Bronchial epithelial cell (primary cell): ENCODE measurements at regions not wholly inside any gene's neighbourhood (a gene's known extent, or its start where the extent isn't known, plus 50 kb on each side); places are given as distances from the start of the nearest gene placed in this dataset.

Experiments used
- DNase-seq: peaks from one replicate; pipeline ENCODE4 v3.0.0-alpha.2; 2010; ENCODE audit warnings: low read depth
- FAIRE-seq: peaks from 2 replicates; lab custom pipeline; 2011; peaks lifted over from hg19 to GRCh38; lab: Jason Lieb, UNC
- H3K27me3 ChIP-seq: 2 replicates; pipeline ENCODE4 v1.5.1; 2011; ENCODE audit warnings: low read length; ENCODE audit not compliant: control insufficient read depth, insufficient read depth
- H3K36me3 ChIP-seq: 2 replicates; pipeline ENCODE4 v1.5.1; 2011; ENCODE audit warnings: low read length; ENCODE audit not compliant: control insufficient read depth, insufficient read depth
- H3K4me3 ChIP-seq: 2 replicates; pipeline ENCODE4 v1.5.1; 2011; ENCODE audit warnings: mild to moderate bottlenecking, low read depth, low read length, control low read depth
- CTCF ChIP-seq: IDR thresholded peaks from 2 replicates; pipeline ENCODE4 v1.5.1; 2011; ENCODE audit warnings: mild to moderate bottlenecking, moderate library complexity, low read length, control low read depth, inconsistent platforms; ENCODE audit not compliant: insufficient read depth, severe bottlenecking

GRCh38 chr2:176747506-176747905 lies 465.1 kb upstream of the HNRNPA3 start:
- Histone ChIP-seq H3K36me3 (no peaks in the 10 kb centered on the region), H3K27me3 (no peaks in the 10 kb centered on the region), H3K4me3 (no peak overlapping the region)
- no peak for FAIRE-seq
- DNase-seq = no peak
- TF ChIP-seq CTCF = no peak

DNA sequence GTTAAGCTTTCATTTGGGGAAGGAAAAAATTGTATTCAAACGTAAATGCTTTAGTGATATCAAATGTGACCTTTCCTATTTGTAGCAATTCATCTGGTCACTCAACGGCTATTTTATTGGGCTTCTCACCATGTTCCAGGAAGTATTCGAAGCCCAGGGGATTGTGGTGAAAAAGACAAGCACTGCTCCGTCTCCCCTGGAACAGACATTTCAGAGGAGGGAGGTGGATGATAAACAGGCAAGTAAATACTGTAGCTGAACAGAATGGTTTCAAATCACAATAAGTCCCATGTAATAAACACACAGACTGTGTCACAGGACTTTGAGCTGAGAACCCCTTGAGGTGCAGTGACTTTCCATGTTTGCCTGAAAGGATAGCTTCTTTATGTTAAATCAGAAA lies 464.7 kb upstream of the HNRNPA3 start:
- FAIRE-seq (no peak), DNase-seq (no peak)
- Histone ChIP-seq H3K4me3 (no peak overlapping the region), H3K36me3 (no peaks in the 10 kb centered on the region), H3K27me3 (no peaks in the 10 kb centered on the region)
- TF ChIP-seq CTCF = no peak

- H3K27me3 ChIP-seq = no peaks in the 10 kb centered on the region
- no peak for TF ChIP-seq CTCF
Observed at GRCh38 chr2:176748662-176749061, 463.9 kb upstream of the HNRNPA3 start.

GRCh38 chr2:176751314-176752227 lies 461.0 kb upstream of the HNRNPA3 start:
- Histone ChIP-seq H3K36me3 (no peaks in the 10 kb centered on the region), H3K27me3 (no peaks in the 10 kb centered on the region), H3K4me3 (no peak overlapping the region)
- TF ChIP-seq CTCF = no peak
- DNase-seq (no peak), FAIRE-seq (no peak)

More at GRCh38 chr2:176748662-176749061, 463.9 kb upstream of the HNRNPA3 start:
- Histone ChIP-seq H3K4me3 (no peak overlapping the region), H3K36me3 (no peaks in the 10 kb centered on the region)
- DNase-seq (no peak), FAIRE-seq (no peak)

GRCh38 chr2:176752295-176752694 lies 460.3 kb upstream of the HNRNPA3 start:
- TF ChIP-seq CTCF = no peak
- Histone ChIP-seq H3K4me3 (no peak overlapping the region), H3K27me3 (no peaks in the 10 kb centered on the region), H3K36me3 (no peaks in the 10 kb centered on the region)
- no peak for DNase-seq
- FAIRE-seq = no peak
